Vagina (tissue), 2 donors: ENCODE measurements at regions not wholly inside any gene's neighbourhood (a gene's known extent, or its start where the extent isn't known, plus 50 kb on each side); places are given as distances from the start of the nearest gene placed in this dataset.

Experiments used
- CTCF ChIP-seq, 3 experiments: fragments of 450-650 bp in 2 of 3; fragments of 200-600 bp in 1 of 3; sonication (generic) in 1 of 3; IDR thresholded peaks; one replicate each; pipeline ENCODE4 v1.5.1; 2017 to 2019; ENCODE audit warnings: antibody characterized with exemption in 3 of 3, mild to moderate bottlenecking in 2 of 3, moderate library complexity in 2 of 3
- POLR2A ChIP-seq, 2 donors: fragments of 450-650 bp; IDR thresholded peaks; one replicate each; pipeline ENCODE4 v1.6.1; 2017; ENCODE audit warnings: antibody characterized with exemption in 2 of 2, mild to moderate bottlenecking in 2 of 2, moderate library complexity in 2 of 2
- POLR2AphosphoS5 ChIP-seq, 2 donors: sonication (generic); formaldehyde crosslinking; IDR thresholded peaks; one replicate each; pipeline ENCODE4 v1.9.0; 2017; ENCODE audit warnings: antibody characterized with exemption in 2 of 2, mild to moderate bottlenecking in 2 of 2, low read depth in 1 of 2; ENCODE audit not compliant: insufficient read depth in 1 of 2

GRCh38 chr13:74073274-74073673 is 60.9 kb downstream of the KLF12 start:
- no peak for TF ChIP-seq POLR2A (IDR thresholded peaks at IDR 0.05)
- TF ChIP-seq CTCF (IDR thresholded peaks at IDR 0.05) = no peak
- no peak for TF ChIP-seq POLR2AphosphoS5 (IDR thresholded peaks at IDR 0.05; ENCODE audit: insufficient read depth in 1 of 2, low read depth in 1 of 2)
